ENCODE measurements at regions not wholly inside any gene's neighbourhood (a gene's known extent, or its start where the extent isn't known, plus 50 kb on each side); places are given as distances from the start of the nearest gene placed in this dataset.

DNA sequence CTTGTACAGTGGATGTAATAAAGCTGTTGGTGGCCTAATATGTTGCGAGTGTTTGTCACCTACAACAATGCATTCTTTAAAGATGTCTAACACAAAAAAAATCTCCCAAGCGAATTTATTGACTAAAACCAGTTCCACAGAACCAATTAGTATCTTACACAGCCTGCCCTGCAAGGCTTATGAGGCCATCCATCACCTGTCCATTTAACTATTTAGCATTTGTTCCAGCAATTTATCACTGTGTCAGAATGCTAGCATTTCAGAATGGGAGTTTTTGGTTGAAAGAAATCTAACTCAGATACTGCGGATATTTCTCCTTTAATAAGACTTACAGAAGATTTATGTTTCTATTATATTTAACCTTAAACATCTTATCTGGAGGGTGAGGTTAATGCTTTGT, 831.1 kb upstream of the PRMT6 start:
- TF ChIP-seq, protein P1, sequence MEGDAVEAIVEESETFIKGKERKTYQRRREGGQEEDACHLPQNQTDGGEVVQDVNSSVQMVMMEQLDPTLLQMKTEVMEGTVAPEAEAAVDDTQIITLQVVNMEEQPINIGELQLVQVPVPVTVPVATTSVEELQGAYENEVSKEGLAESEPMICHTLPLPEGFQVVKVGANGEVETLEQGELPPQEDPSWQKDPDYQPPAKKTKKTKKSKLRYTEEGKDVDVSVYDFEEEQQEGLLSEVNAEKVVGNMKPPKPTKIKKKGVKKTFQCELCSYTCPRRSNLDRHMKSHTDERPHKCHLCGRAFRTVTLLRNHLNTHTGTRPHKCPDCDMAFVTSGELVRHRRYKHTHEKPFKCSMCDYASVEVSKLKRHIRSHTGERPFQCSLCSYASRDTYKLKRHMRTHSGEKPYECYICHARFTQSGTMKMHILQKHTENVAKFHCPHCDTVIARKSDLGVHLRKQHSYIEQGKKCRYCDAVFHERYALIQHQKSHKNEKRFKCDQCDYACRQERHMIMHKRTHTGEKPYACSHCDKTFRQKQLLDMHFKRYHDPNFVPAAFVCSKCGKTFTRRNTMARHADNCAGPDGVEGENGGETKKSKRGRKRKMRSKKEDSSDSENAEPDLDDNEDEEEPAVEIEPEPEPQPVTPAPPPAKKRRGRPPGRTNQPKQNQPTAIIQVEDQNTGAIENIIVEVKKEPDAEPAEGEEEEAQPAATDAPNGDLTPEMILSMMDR (IDR thresholded peaks at IDR 0.05), result no peak
- TF ChIP-seq POLR2A (IDR thresholded peaks at IDR 0.05), result no peak

Data from testis (tissue), 2 donors.